ENCODE measurements at regions not wholly inside any gene's neighbourhood (a gene's known extent, or its start where the extent isn't known, plus 50 kb on each side); places are given as distances from the start of the nearest gene placed in this dataset.

- H2AK5ac ChIP-seq (ENCODE audit: low read depth, low read length) = no peak overlapping the region
- no peak for ATAC-seq (ENCODE audit: low read depth)
- H3K9ac ChIP-seq (ENCODE audit: low read depth, low read length) = no peak overlapping the region
- no peak overlapping the region for H2BK15ac ChIP-seq (ENCODE audit: low read depth, low read length)
- H3K18ac ChIP-seq (ENCODE audit: low read depth, low read length) = no peak overlapping the region
- intact Hi-C loops (cut with micrococcal nuclease) = loop anchor here (5.0 kb wide), 1 partner anchor 315 kb away; no protein-coding TSS in a partner anchor
- 70% methylated on average over 2 of the region's 3 CpGs; no CpG with 5 or more reads in 1 of the 2 experiments for WGBS, 2 experiments (ENCODE audit: extremely low coverage in 2 of 2, insufficient read length in 1 of 2)
- H3K4me2 ChIP-seq (ENCODE audit: low read depth, low read length) = no peak overlapping the region
- no peaks in the 10 kb centered on the region for H3K4me1 ChIP-seq (ENCODE audit: control insufficient read depth, insufficient read depth, low read length)
- no peak overlapping the region for H3K56ac ChIP-seq (ENCODE audit: extremely low read depth, insufficient read depth, low read length)
- no peak overlapping the region for H4K91ac ChIP-seq (ENCODE audit: insufficient read depth, low read depth, low read length)
- no peaks in the 10 kb centered on the region for H3K9me1 ChIP-seq (ENCODE audit: insufficient read depth, low read length)
- H3K4ac ChIP-seq (ENCODE audit: low read depth, low read length) = no peak overlapping the region
- no peak overlapping the region for H3K14ac ChIP-seq (replicated peaks; ENCODE audit: low read depth, low read length)
- no peak for DNase-seq
- no peaks in the 10 kb centered on the region for H3K36me3 ChIP-seq (ENCODE audit: control insufficient read depth, insufficient read depth, low read length)
- no peak overlapping the region for H2AFZ ChIP-seq (replicated peaks; ENCODE audit: low read length, poor library complexity)
- no peak for TF ChIP-seq BHLHE40 (IDR thresholded peaks at IDR 0.05; ENCODE audit: low read depth, low read length)
- TF ChIP-seq MAZ (IDR thresholded peaks at IDR 0.05; ENCODE audit: borderline replicate concordance, low read depth, low read length) = no peak
- no peak for TF ChIP-seq RFX5 (IDR thresholded peaks at IDR 0.05; ENCODE audit: low read depth, low read length)
- no peak for TF ChIP-seq POLR2A (IDR thresholded peaks at IDR 0.05; ENCODE audit: low read depth, low read length)
- TF ChIP-seq MAFK (IDR thresholded peaks at IDR 0.05; ENCODE audit: low read depth, low read length) = no peak
- no peak for TF ChIP-seq NFE2L2 (IDR thresholded peaks at IDR 0.05; ENCODE audit: low read depth, low read length)
- TF ChIP-seq CTCF (conservative IDR thresholded peaks at IDR 0.05; ENCODE audit: low read depth, low read length) = no peak
- TF ChIP-seq SMC3 (IDR thresholded peaks at IDR 0.05; ENCODE audit: low read depth, low read length) = no peak
- TF ChIP-seq MXI1 (IDR thresholded peaks at IDR 0.05; ENCODE audit: borderline replicate concordance, low read depth, low read length) = no peak
- TF ChIP-seq USF2 (IDR thresholded peaks at IDR 0.05; ENCODE audit: low read depth, low read length) = no peak
- TF ChIP-seq RCOR1 (IDR thresholded peaks at IDR 0.05; ENCODE audit: insufficient replicate concordance, low read length) = no peak
- no peak for TF ChIP-seq CEBPB (IDR thresholded peaks at IDR 0.05; ENCODE audit: low read depth, low read length)
- TF ChIP-seq CHD1 (IDR thresholded peaks at IDR 0.05; ENCODE audit: low read depth, low read length) = no peak
- TF ChIP-seq RAD21 (IDR thresholded peaks at IDR 0.05; ENCODE audit: low read length) = no peak
- TF ChIP-seq ELK1 (IDR thresholded peaks at IDR 0.05; ENCODE audit: borderline replicate concordance, low read depth, low read length) = no peak
- TF ChIP-seq FOS (IDR thresholded peaks at IDR 0.05; ENCODE audit: low read depth, low read length) = no peak
- no peaks in the 10 kb centered on the region; the same call in 1 of the 2 replicates for H4K20me1 ChIP-seq (ENCODE audit: insufficient read depth, low read length)
- H2AK9ac ChIP-seq (replicated peaks; ENCODE audit: low read depth, low read length, poor library complexity) = no peak overlapping the region
- no peaks in the 10 kb centered on the region for H3K9me3 ChIP-seq (ENCODE audit: control insufficient read depth, insufficient read depth, low read length)
- no peak overlapping the region for H3K4me3 ChIP-seq (ENCODE audit: insufficient read depth, low read depth, low read length)
- H3K79me1 ChIP-seq (ENCODE audit: low read depth in 1 of 2, low read length in 2 of 2) = no peaks in the 10 kb centered on the region
- no TSS peak for BruUV-seq (replicated peaks)
- H4K5ac ChIP-seq (ENCODE audit: low read depth, low read length) = no peak overlapping the region
- H3K27me3 ChIP-seq (ENCODE audit: control insufficient read depth, insufficient read depth, low read length) = peaks cover 1% of the 10 kb centered on the region; the same call in 1 of the 2 replicates
- no peak overlapping the region for H2BK20ac ChIP-seq (ENCODE audit: low read depth, low read length)
- in situ Hi-C loops (cut with MboI; ENCODE audit: low sequenced_read_pairs) = no loop called here
- no peak overlapping the region for H2BK5ac ChIP-seq (ENCODE audit: low read depth, low read length, poor library complexity, severe bottlenecking)
- ChIA-PET POLR2A (ENCODE audit: unreplicated experiment) (interaction anchor here (0.6 kb wide), 1 partner anchor 644 kb away, joined by 3 read pairs; no protein-coding TSS in a partner anchor), CTCF (no interaction called here)
- H3K27ac ChIP-seq (ENCODE audit: insufficient read depth, low read length) = no peak overlapping the region
- H3K23ac ChIP-seq (ENCODE audit: low read depth, low read length) = no peak overlapping the region
- H4K8ac ChIP-seq (ENCODE audit: low read depth in 2 of 2, low read length in 2 of 2) = no peak overlapping the region
- no peak overlapping the region for H2BK120ac ChIP-seq (ENCODE audit: low read depth, low read length)
- dilution Hi-C loops (cut with HindIII; ENCODE audit: low sequenced_read_pairs, unreplicated experiment) = no loop called here
These were observed 446.0 kb upstream of the PODXL start for GRCh38 chr7:132002343-132002968.

Data from IMR-90 (cell line).